Osteocyte (in vitro differentiated cells): ENCODE measurements at regions not wholly inside any gene's neighbourhood (a gene's known extent, or its start where the extent isn't known, plus 50 kb on each side); places are given as distances from the start of the nearest gene placed in this dataset.

ENCODE experiments used
- DNase-seq: peaks from one replicate; pipeline ENCODE4 v3.0.0; 2021; ENCODE audit warnings: mixed read lengths; ENCODE audit not compliant: unreplicated experiment; ENCODE audit errors: extremely low spot score
- H3K27ac Mint-ChIP-seq: one replicate; pipeline ENCODE4 v1.8.0; 2021; ENCODE audit warnings: mild to moderate bottlenecking, mixed read lengths; ENCODE audit not compliant: unreplicated experiment
- H3K27me3 Mint-ChIP-seq: one replicate; pipeline ENCODE4 v1.8.0; 2021; ENCODE audit warnings: mixed read lengths; ENCODE audit not compliant: unreplicated experiment
- H3K36me3 Mint-ChIP-seq: one replicate; pipeline ENCODE4 v1.8.0; 2021; ENCODE audit warnings: mixed read lengths; ENCODE audit not compliant: unreplicated experiment
- H3K4me1 Mint-ChIP-seq: one replicate; pipeline ENCODE4 v1.8.0; 2021; ENCODE audit warnings: mixed read lengths; ENCODE audit not compliant: unreplicated experiment
- H3K4me3 Mint-ChIP-seq: one replicate; pipeline ENCODE4 v1.8.0; 2021; ENCODE audit warnings: mild to moderate bottlenecking, moderate library complexity, mixed read lengths; ENCODE audit not compliant: unreplicated experiment
- H3K9me3 Mint-ChIP-seq: one replicate; pipeline ENCODE4 v1.8.0; 2021; ENCODE audit warnings: mixed read lengths; ENCODE audit not compliant: unreplicated experiment
- CTCF ChIP-seq: fragments of 200-600 bp; sonication (generic); IDR thresholded peaks from 2 replicates; pipeline ENCODE4 v1.5.0; 2021; ENCODE audit warnings: antibody characterized with exemption, mild to moderate bottlenecking, moderate library complexity

- H3K27me3 Mint-ChIP-seq: peaks cover 5% of the 10 kb centered on the region
- H3K4me3 Mint-ChIP-seq: no peak overlapping the region
- no peaks in the 10 kb centered on the region for H3K4me1 Mint-ChIP-seq
- H3K9me3 Mint-ChIP-seq: no peaks in the 10 kb centered on the region
- H3K27ac Mint-ChIP-seq: no peak overlapping the region
- H3K36me3 Mint-ChIP-seq: no peaks in the 10 kb centered on the region
- no peak for DNase-seq
- TF ChIP-seq CTCF: no peak
Observed at GRCh38 chr11:70550456-70551195, 152.3 kb downstream of the CTTN start.

- H3K4me3 Mint-ChIP-seq: no peak overlapping the region
- no peak for TF ChIP-seq CTCF
- DNase-seq: no peak
- H3K36me3 Mint-ChIP-seq: no peaks in the 10 kb centered on the region
- H3K9me3 Mint-ChIP-seq: no peaks in the 10 kb centered on the region
- H3K27me3 Mint-ChIP-seq: peaks cover 5% of the 10 kb centered on the region
- no peak overlapping the region for H3K27ac Mint-ChIP-seq
- no peaks in the 10 kb centered on the region for H3K4me1 Mint-ChIP-seq
Observed at GRCh38 chr11:70551351-70552166, 153.2 kb downstream of the CTTN start.

- H3K27me3 Mint-ChIP-seq: peaks cover 4% of the 10 kb centered on the region
- no peaks in the 10 kb centered on the region for H3K4me1 Mint-ChIP-seq
- H3K9me3 Mint-ChIP-seq: no peaks in the 10 kb centered on the region
- H3K36me3 Mint-ChIP-seq: no peaks in the 10 kb centered on the region
- H3K4me3 Mint-ChIP-seq: no peak overlapping the region
- no peak for DNase-seq
- TF ChIP-seq CTCF: no peak
- no peak overlapping the region for H3K27ac Mint-ChIP-seq
Observed at GRCh38 chr11:70552167-70553150, 154.1 kb downstream of the CTTN start.

- no peak for DNase-seq
- Mint-ChIP-seq H3K36me3 (no peaks in the 10 kb centered on the region), H3K4me1 (no peaks in the 10 kb centered on the region)
Observed at GRCh38 chr11:70555078-70555477, 156.7 kb downstream of the CTTN start.

More at GRCh38 chr11:70555078-70555477, 156.7 kb downstream of the CTTN start:
- Mint-ChIP-seq H3K4me3 (no peak overlapping the region), H3K27me3 (peaks cover 8% of the 10 kb centered on the region), H3K9me3 (no peaks in the 10 kb centered on the region), H3K27ac (no peak overlapping the region)
- no peak for TF ChIP-seq CTCF
